Osteoblast (primary cell): ENCODE measurements at regions not wholly inside any gene's neighbourhood (a gene's known extent, or its start where the extent isn't known, plus 50 kb on each side); places are given as distances from the start of the nearest gene placed in this dataset.

ENCODE experiments used
- DNase-seq: peaks from one replicate; pipeline ENCODE4 v3.0.0; 2011; ENCODE audit warnings: low spot score, mixed read lengths; ENCODE audit not compliant: insufficient read length; ENCODE audit errors: missing footprints
- H2AFZ ChIP-seq: 2 replicates; pipeline ENCODE4 v1.6.0; 2011; ENCODE audit warnings: mild to moderate bottlenecking, low read length
- H3K27ac ChIP-seq: 2 replicates; pipeline ENCODE4 v1.5.1; 2011; ENCODE audit warnings: mild to moderate bottlenecking, low read depth, low read length, moderate library complexity
- H3K27me3 ChIP-seq: 2 replicates; pipeline ENCODE4 v1.6.0; 2012; ENCODE audit warnings: mild to moderate bottlenecking, control low read depth, inconsistent platforms, low read length, moderate library complexity; ENCODE audit not compliant: insufficient read depth
- H3K36me3 ChIP-seq: 2 replicates; pipeline ENCODE4 v1.5.1; 2011; ENCODE audit warnings: mild to moderate bottlenecking, low read length, control low read depth, moderate library complexity; ENCODE audit not compliant: insufficient read depth
- H3K4me1 ChIP-seq: 2 replicates; pipeline ENCODE4 v1.5.1; 2011; ENCODE audit warnings: mild to moderate bottlenecking, low read length, control low read depth, moderate library complexity; ENCODE audit not compliant: insufficient read depth
- H3K4me2 ChIP-seq: 2 replicates; pipeline ENCODE4 v1.6.0; 2011; ENCODE audit warnings: mild to moderate bottlenecking, low read length; ENCODE audit not compliant: insufficient read depth
- H3K4me3 ChIP-seq: fragments of 200-600 bp; sonication (generic); 3 replicates; pipeline ENCODE4 v1.5.1; 2012; ENCODE audit warnings: mild to moderate bottlenecking, low read length, inconsistent platforms; ENCODE audit not compliant: insufficient read depth
- H3K79me2 ChIP-seq: 2 replicates; pipeline ENCODE4 v1.6.0; 2012; ENCODE audit warnings: mild to moderate bottlenecking, low read length, control low read depth, inconsistent platforms; ENCODE audit not compliant: insufficient read depth
- H3K9me3 ChIP-seq: 2 replicates; pipeline ENCODE4 v1.5.1; 2011; ENCODE audit warnings: low read depth, low read length, control low read depth
- H4K20me1 ChIP-seq: 2 replicates; pipeline ENCODE4 v1.6.0; 2012; ENCODE audit warnings: mild to moderate bottlenecking, low read length, control low read depth; ENCODE audit not compliant: insufficient read depth
- CTCF ChIP-seq: IDR thresholded peaks from 2 replicates; pipeline ENCODE4 v1.5.1; 2011; ENCODE audit warnings: mild to moderate bottlenecking, low read depth, low read length, moderate library complexity; ENCODE audit errors: extremely low read depth

- Histone ChIP-seq H3K4me1 (no peaks in the 10 kb centered on the region), H3K4me3 (no peak overlapping the region), H3K27ac (no peak overlapping the region), H3K79me2 (no peaks in the 10 kb centered on the region), H2AFZ (no peak overlapping the region), H3K27me3 (no peaks in the 10 kb centered on the region), H3K4me2 (no peak overlapping the region), H4K20me1 (no peaks in the 10 kb centered on the region), H3K9me3 (no peaks in the 10 kb centered on the region), H3K36me3 (no peaks in the 10 kb centered on the region)
- no peak for TF ChIP-seq CTCF
- DNase-seq = no peak
Observed at GRCh38 chr2:7571701-7572100, 654.5 kb downstream of the RNF144A start.

GRCh38 chr2:7572450-7572849 lies 655.2 kb downstream of the RNF144A start:
- Histone ChIP-seq H3K36me3 (no peaks in the 10 kb centered on the region), H4K20me1 (no peaks in the 10 kb centered on the region), H3K4me3 (no peak overlapping the region), H3K27ac (no peak overlapping the region), H3K4me1 (no peaks in the 10 kb centered on the region), H3K27me3 (no peaks in the 10 kb centered on the region), H2AFZ (no peak overlapping the region), H3K4me2 (no peak overlapping the region), H3K79me2 (no peaks in the 10 kb centered on the region), H3K9me3 (no peaks in the 10 kb centered on the region)
- no peak for TF ChIP-seq CTCF
- no peak for DNase-seq

- H3K27ac ChIP-seq = no peak overlapping the region
- H3K36me3 ChIP-seq = no peaks in the 10 kb centered on the region
- no peak for TF ChIP-seq CTCF
- no peaks in the 10 kb centered on the region for H3K27me3 ChIP-seq
- H3K79me2 ChIP-seq = no peaks in the 10 kb centered on the region
- no peaks in the 10 kb centered on the region for H4K20me1 ChIP-seq
- H3K9me3 ChIP-seq = no peaks in the 10 kb centered on the region
- no peak for DNase-seq
- H3K4me1 ChIP-seq = no peaks in the 10 kb centered on the region
- no peak overlapping the region for H3K4me3 ChIP-seq
- H3K4me2 ChIP-seq = no peak overlapping the region
- H2AFZ ChIP-seq = no peak overlapping the region
Observed at GRCh38 chr2:7573166-7573825, 656.1 kb downstream of the RNF144A start.

GRCh38 chr2:7574385-7574784 lies 657.2 kb downstream of the RNF144A start:
- Histone ChIP-seq H3K9me3 (no peaks in the 10 kb centered on the region), H3K4me2 (no peak overlapping the region), H3K36me3 (no peaks in the 10 kb centered on the region), H3K27ac (no peak overlapping the region), H3K4me3 (no peak overlapping the region), H3K27me3 (no peaks in the 10 kb centered on the region), H3K4me1 (no peaks in the 10 kb centered on the region), H2AFZ (no peak overlapping the region), H3K79me2 (no peaks in the 10 kb centered on the region), H4K20me1 (no peaks in the 10 kb centered on the region)
- no peak for TF ChIP-seq CTCF
- no peak for DNase-seq
